ENCODE measurements at regions not wholly inside any gene's neighbourhood (a gene's known extent, or its start where the extent isn't known, plus 50 kb on each side); places are given as distances from the start of the nearest gene placed in this dataset.
"Not testable (repeated sequence)": the region's sequence is repeated elsewhere in the genome, so short reads cannot be mapped to it uniquely, and the experiment has no call there.

- not testable (repeated sequence) for DNase-seq (ENCODE audit: low spot score)
Observed at GRCh38 chr6:167709776-167710336, 116.9 kb upstream of the AFDN start.

GRCh38 chr6:167710363-167710920 lies 116.3 kb upstream of the AFDN start:
- DNase-seq (ENCODE audit: low spot score): no peak

- no peak for DNase-seq (ENCODE audit: low spot score)
Observed at GRCh38 chr6:167711211-167711610, 115.5 kb upstream of the AFDN start.

GRCh38 chr6:167711768-167712730 lies 114.7 kb upstream of the AFDN start:
- DNase-seq (ENCODE audit: low spot score): no peak

- DNase-seq (ENCODE audit: low spot score): no peak
Observed at GRCh38 chr6:167712731-167713475, 113.8 kb upstream of the AFDN start.

- no peak for DNase-seq (ENCODE audit: low spot score)
Observed at GRCh38 chr6:167714152-167714551, 112.6 kb upstream of the AFDN start.

GRCh38 chr6:167717455-167717854 lies 109.3 kb upstream of the AFDN start:
- DNase-seq (ENCODE audit: low spot score): no peak

GRCh38 chr6:167717867-167718266 lies 108.8 kb upstream of the AFDN start:
- no peak for DNase-seq (ENCODE audit: low spot score)

GRCh38 chr6:167719920-167720319 lies 106.8 kb upstream of the AFDN start:
- no peak for DNase-seq (ENCODE audit: low spot score)

- no peak for DNase-seq (ENCODE audit: low spot score)
Observed at GRCh38 chr6:167720456-167721285, 106.0 kb upstream of the AFDN start.

GRCh38 chr6:167721291-167721690 lies 105.4 kb upstream of the AFDN start:
- no peak for DNase-seq (ENCODE audit: low spot score)

GRCh38 chr6:167722634-167723309 lies 103.9 kb upstream of the AFDN start:
- no peak for DNase-seq (ENCODE audit: low spot score)

GRCh38 chr6:167726043-167726621 lies 100.6 kb upstream of the AFDN start:
- DNase-seq (ENCODE audit: low spot score): no peak

- DNase-seq (ENCODE audit: low spot score): no peak
Observed at GRCh38 chr6:167730441-167730840, 96.3 kb upstream of the AFDN start.

- no peak for DNase-seq (ENCODE audit: low spot score)
Observed at GRCh38 chr6:167731216-167731615, 95.5 kb upstream of the AFDN start.

- DNase-seq (ENCODE audit: low spot score): no peak
Observed at GRCh38 chr6:167731731-167732422, 94.8 kb upstream of the AFDN start.

GRCh38 chr6:167733740-167734661 lies 92.7 kb upstream of the AFDN start:
- DNase-seq (ENCODE audit: low spot score): no peak

- no peak for DNase-seq (ENCODE audit: low spot score)
Observed at GRCh38 chr6:167734662-167735083, 92.0 kb upstream of the AFDN start.

Measured in AG08395 (cell line).